ENCODE measurements at regions not wholly inside any gene's neighbourhood (a gene's known extent, or its start where the extent isn't known, plus 50 kb on each side); places are given as distances from the start of the nearest gene placed in this dataset.
"Not testable (repeated sequence)": the region's sequence is repeated elsewhere in the genome, so short reads cannot be mapped to it uniquely, and the experiment has no call there.

GRCh38 chr2:66251573-66251972, 183.4 kb upstream of the MEIS1 start:
- TF ChIP-seq EP300 (IDR thresholded peaks at IDR 0.05; ENCODE audit: low read depth) (no peak), POLR2AphosphoS5 (IDR thresholded peaks at IDR 0.05) (no peak), POLR2A (IDR thresholded peaks at IDR 0.05) (no peak)
- TF ChIP-seq, protein P1, sequence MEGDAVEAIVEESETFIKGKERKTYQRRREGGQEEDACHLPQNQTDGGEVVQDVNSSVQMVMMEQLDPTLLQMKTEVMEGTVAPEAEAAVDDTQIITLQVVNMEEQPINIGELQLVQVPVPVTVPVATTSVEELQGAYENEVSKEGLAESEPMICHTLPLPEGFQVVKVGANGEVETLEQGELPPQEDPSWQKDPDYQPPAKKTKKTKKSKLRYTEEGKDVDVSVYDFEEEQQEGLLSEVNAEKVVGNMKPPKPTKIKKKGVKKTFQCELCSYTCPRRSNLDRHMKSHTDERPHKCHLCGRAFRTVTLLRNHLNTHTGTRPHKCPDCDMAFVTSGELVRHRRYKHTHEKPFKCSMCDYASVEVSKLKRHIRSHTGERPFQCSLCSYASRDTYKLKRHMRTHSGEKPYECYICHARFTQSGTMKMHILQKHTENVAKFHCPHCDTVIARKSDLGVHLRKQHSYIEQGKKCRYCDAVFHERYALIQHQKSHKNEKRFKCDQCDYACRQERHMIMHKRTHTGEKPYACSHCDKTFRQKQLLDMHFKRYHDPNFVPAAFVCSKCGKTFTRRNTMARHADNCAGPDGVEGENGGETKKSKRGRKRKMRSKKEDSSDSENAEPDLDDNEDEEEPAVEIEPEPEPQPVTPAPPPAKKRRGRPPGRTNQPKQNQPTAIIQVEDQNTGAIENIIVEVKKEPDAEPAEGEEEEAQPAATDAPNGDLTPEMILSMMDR (IDR thresholded peaks at IDR 0.05), result no peak
- no peak for DNase-seq
- Histone ChIP-seq H3K4me1 (no peaks in the 10 kb centered on the region), H3K36me3 (no peaks in the 10 kb centered on the region), H3K27ac (no peak overlapping the region), H3K9me3 (no peaks in the 10 kb centered on the region), H3K4me3 (no peak overlapping the region), H3K27me3 (no peaks in the 10 kb centered on the region)
- in situ Hi-C loops (cut with MboI; ENCODE audit: low pct_ligation_motif_present in 1 of 4, low pct_unique_long_range_greater_than_20kb in 1 of 4, low sequenced_read_pairs in 3 of 4), result no loop called here
- intact Hi-C loops (cut with DNase I; ENCODE audit: low total_unique reads), result no loop called here

DNA sequence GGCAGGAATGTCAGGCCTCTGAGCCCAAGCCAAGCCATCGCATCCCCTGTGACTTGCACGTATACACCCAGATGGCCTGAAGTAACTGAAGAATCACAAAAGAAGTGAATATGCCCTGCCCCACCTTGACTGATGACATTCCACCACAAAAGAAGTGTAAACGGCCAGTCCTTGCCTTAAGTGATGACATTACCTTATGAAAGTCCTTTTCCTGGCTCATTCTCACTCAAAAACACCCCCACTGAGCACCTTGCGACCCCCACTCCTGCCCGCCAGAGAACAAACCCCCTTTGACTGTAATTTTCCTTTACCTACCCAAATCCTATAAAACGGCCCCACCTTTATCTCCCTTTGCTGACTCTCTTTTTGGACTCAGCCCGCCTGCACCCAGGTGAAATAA, 185.8 kb upstream of the MEIS1 start:
- H3K27me3 ChIP-seq; H3K4me3 ChIP-seq; H3K9me3 ChIP-seq; H3K4me1 ChIP-seq; H3K36me3 ChIP-seq; intact Hi-C loops (cut with DNase I; ENCODE audit: low total_unique reads); H3K27ac ChIP-seq; in situ Hi-C loops (cut with MboI; ENCODE audit: low pct_ligation_motif_present in 1 of 4, low pct_unique_long_range_greater_than_20kb in 1 of 4, low sequenced_read_pairs in 3 of 4); DNase-seq: not testable (repeated sequence)
- 59% methylated on average over 5 of the region's 7 CpGs; no CpG with 5 or more reads in 1 of the 2 donors for WGBS, 2 donors (ENCODE audit: low coverage in 1 of 2)

DNA sequence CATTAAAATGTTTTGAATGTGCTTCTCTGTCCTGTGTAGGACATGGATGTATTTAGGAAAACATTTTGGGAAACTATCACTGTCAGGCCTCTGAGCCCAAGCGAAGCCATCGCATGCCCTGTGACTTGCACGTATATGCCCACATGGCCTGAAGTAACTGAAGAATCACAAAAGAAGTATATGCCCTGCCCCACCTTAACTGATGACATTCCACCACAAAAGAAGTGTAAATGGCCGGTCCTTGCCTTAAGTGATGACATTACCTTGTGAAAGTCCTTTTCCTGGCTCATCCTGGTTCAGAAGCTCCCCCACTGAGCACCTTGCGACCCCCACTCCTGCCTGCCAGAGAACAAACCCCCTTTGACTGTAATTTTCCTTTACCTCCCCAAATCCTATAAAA, 191.1 kb upstream of the MEIS1 start:
- intact Hi-C loops (cut with DNase I; ENCODE audit: low total_unique reads); H3K27me3 ChIP-seq; H3K27ac ChIP-seq; DNase-seq; H3K36me3 ChIP-seq; H3K4me3 ChIP-seq; in situ Hi-C loops (cut with MboI; ENCODE audit: low pct_ligation_motif_present in 1 of 4, low pct_unique_long_range_greater_than_20kb in 1 of 4, low sequenced_read_pairs in 3 of 4); H3K9me3 ChIP-seq: not testable (repeated sequence)
- peaks cover 0 to 16% (median 3%) of the 10 kb centered on the region in 4 donors for H3K4me1 ChIP-seq
- WGBS, 2 donors (ENCODE audit: low coverage in 1 of 2), result 83 to 94% methylated on average over 4 to 5 of the region's 5 CpGs

DNA sequence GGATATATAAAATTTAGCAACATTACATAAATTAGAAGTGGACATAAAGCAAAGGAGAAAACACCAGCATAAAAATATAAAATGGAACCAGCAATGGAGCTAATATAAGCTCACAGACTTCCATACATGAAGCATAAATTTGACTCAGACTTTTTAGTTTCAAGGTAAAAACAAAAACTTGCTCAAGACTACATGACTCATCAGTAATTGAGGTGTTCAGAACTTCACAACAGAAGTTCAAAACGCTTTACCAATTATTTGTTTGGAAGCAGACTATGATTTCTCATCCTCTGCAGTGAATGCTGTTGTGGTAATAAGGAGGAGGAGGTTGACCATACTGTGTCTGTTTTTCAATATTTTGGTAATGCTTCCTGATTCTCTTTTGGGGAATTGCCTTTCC, 192.0 kb upstream of the MEIS1 start:
- intact Hi-C loops (cut with DNase I; ENCODE audit: low total_unique reads); H3K9me3 ChIP-seq; DNase-seq; H3K4me3 ChIP-seq; H3K36me3 ChIP-seq; in situ Hi-C loops (cut with MboI; ENCODE audit: low pct_ligation_motif_present in 1 of 4, low pct_unique_long_range_greater_than_20kb in 1 of 4, low sequenced_read_pairs in 3 of 4); H3K27me3 ChIP-seq; H3K27ac ChIP-seq: not testable (repeated sequence)
- H3K4me1 ChIP-seq, result peaks cover 0 to 16% (median 3%) of the 10 kb centered on the region in 4 donors
- whole genome bisulfite sequencing, 2 donors (ENCODE audit: low coverage in 1 of 2), result 49 to 50% methylated on average over 1 of the region's 1 CpG

- peaks cover 0 to 16% (median 3%) of the 10 kb centered on the region in 4 donors for H3K4me1 ChIP-seq
These were observed 192.7 kb upstream of the MEIS1 start for GRCh38 chr2:66242099-66242789.

More at GRCh38 chr2:66242099-66242789, 192.7 kb upstream of the MEIS1 start:
- no peaks in the 10 kb centered on the region for H3K27me3 ChIP-seq
- no peak overlapping the region for H3K27ac ChIP-seq
- WGBS, 2 donors (ENCODE audit: low coverage in 1 of 2), result 70 to 83% methylated on average over 1 of the region's 1 CpG
- DNase-seq, result no peak
- no peaks in the 10 kb centered on the region for H3K36me3 ChIP-seq
- H3K9me3 ChIP-seq, result no peaks in the 10 kb centered on the region
- intact Hi-C loops (cut with DNase I; ENCODE audit: low total_unique reads), result no loop called here
- in situ Hi-C loops (cut with MboI; ENCODE audit: low pct_ligation_motif_present in 1 of 4, low pct_unique_long_range_greater_than_20kb in 1 of 4, low sequenced_read_pairs in 3 of 4), result no loop called here
- TF ChIP-seq POLR2AphosphoS5 (IDR thresholded peaks at IDR 0.05), result no peak
- TF ChIP-seq EP300 (IDR thresholded peaks at IDR 0.05; ENCODE audit: low read depth), result no peak
- TF ChIP-seq, protein P1 (IDR thresholded peaks at IDR 0.05), result no peak
- TF ChIP-seq POLR2A (IDR thresholded peaks at IDR 0.05), result no peak
- H3K4me3 ChIP-seq, result no peak overlapping the region
